ENCODE measurements at regions not wholly inside any gene's neighbourhood (a gene's known extent, or its start where the extent isn't known, plus 50 kb on each side); places are given as distances from the start of the nearest gene placed in this dataset.

DNA sequence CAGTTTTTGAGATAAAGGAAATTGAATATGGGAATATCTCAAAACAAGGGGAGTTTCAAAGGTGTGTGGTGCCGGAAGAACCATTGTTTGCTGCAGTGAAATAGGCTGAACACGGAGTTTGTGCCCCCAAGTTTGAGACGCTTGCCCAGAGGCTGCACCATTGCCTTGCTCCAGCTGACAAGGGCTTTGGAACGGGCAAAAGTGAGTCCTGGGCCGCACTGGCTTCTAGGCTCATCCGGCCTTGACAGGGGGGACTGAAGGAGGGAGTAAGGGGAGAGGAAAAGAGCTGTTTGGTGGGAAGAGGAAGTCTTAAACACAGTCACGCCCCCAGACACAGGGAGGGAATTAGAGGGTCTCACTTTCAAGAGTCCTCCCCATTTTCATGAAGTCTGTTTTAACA lies 269.9 kb downstream of the FAM43A start (continued):
- TF ChIP-seq, protein P1, sequence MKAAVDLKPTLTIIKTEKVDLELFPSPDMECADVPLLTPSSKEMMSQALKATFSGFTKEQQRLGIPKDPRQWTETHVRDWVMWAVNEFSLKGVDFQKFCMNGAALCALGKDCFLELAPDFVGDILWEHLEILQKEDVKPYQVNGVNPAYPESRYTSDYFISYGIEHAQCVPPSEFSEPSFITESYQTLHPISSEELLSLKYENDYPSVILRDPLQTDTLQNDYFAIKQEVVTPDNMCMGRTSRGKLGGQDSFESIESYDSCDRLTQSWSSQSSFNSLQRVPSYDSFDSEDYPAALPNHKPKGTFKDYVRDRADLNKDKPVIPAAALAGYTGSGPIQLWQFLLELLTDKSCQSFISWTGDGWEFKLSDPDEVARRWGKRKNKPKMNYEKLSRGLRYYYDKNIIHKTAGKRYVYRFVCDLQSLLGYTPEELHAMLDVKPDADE (IDR thresholded peaks at IDR 0.05): no peak

DNA sequence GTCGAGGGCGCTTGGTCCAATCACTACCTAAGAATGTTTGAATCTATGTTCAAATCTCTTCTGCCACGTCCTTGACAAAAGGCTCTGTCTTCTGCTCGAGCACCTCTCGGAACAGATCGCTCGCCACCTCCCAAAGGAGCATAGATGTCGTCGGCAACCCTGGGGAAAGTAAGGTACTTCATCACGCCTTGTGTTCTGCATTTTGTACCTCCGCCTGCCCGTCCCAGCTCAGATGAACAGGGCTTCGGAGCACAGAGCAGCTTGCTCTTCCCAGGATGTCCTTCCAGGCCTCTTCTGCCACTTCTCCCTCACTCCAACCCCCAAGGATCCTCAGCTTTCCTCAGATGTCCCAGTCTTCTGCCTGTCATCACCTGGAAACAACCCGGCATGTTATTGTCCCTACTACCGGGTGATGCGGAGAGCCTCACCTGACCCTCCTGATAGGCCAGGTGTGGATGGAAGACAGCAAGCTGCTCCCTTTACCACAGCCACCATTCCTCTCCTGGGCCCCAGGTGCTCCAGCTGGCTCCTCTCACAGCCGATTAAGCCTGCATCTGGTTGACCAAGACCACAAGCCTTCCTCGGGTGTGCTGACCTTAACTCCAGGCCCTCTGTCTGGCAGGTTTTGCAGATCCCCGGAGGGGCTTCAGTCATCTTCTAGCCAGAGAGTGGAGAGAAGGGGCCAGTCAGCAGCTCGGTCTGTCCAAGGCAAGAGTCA lies 270.5 kb downstream of the FAM43A start:
- ATAC-seq (no peak), DNase-seq (ENCODE audit: low spot score) (no peak)
- no peaks in the 10 kb centered on the region; the same call in 2 of the 3 replicates for H3K9me3 Mint-ChIP-seq
- H3K4me3 Mint-ChIP-seq: no peak overlapping the region
- Histone ChIP-seq H3K9me2 (ENCODE audit: insufficient read depth) (no peaks in the 10 kb centered on the region), H3K36me3 (ENCODE audit: insufficient read depth) (no peaks in the 10 kb centered on the region), H2AFZ (no peak overlapping the region), H3K4me2 (no peak overlapping the region), H4K20me1 (replicated peaks; ENCODE audit: insufficient read depth) (no peaks in the 10 kb centered on the region), H3K4me1 (ENCODE audit: insufficient read depth) (peaks cover 9% of the 10 kb centered on the region), H3K27ac (ENCODE audit: low read depth) (no peak overlapping the region), H3K79me2 (replicated peaks; ENCODE audit: insufficient read depth) (no peaks in the 10 kb centered on the region), H3K4me3 (no peak overlapping the region), H3K27me3 (ENCODE audit: insufficient read depth) (no peaks in the 10 kb centered on the region), H3F3A (replicated peaks; ENCODE audit: low read depth) (no peaks in the 10 kb centered on the region)
- no peak overlapping the region for H3K27ac Mint-ChIP-seq
- TF ChIP-seq, protein P2, sequence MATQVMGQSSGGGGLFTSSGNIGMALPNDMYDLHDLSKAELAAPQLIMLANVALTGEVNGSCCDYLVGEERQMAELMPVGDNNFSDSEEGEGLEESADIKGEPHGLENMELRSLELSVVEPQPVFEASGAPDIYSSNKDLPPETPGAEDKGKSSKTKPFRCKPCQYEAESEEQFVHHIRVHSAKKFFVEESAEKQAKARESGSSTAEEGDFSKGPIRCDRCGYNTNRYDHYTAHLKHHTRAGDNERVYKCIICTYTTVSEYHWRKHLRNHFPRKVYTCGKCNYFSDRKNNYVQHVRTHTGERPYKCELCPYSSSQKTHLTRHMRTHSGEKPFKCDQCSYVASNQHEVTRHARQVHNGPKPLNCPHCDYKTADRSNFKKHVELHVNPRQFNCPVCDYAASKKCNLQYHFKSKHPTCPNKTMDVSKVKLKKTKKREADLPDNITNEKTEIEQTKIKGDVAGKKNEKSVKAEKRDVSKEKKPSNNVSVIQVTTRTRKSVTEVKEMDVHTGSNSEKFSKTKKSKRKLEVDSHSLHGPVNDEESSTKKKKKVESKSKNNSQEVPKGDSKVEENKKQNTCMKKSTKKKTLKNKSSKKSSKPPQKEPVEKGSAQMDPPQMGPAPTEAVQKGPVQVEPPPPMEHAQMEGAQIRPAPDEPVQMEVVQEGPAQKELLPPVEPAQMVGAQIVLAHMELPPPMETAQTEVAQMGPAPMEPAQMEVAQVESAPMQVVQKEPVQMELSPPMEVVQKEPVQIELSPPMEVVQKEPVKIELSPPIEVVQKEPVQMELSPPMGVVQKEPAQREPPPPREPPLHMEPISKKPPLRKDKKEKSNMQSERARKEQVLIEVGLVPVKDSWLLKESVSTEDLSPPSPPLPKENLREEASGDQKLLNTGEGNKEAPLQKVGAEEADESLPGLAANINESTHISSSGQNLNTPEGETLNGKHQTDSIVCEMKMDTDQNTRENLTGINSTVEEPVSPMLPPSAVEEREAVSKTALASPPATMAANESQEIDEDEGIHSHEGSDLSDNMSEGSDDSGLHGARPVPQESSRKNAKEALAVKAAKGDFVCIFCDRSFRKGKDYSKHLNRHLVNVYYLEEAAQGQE (IDR thresholded peaks at IDR 0.05; ENCODE audit: unreplicated experiment): no peak
- no peak for TF ChIP-seq ZNF114 (CRISPR knock-in tag; IDR thresholded peaks at IDR 0.05)
- no peak for TF ChIP-seq CREB1 (CRISPR knock-in tag; IDR thresholded peaks at IDR 0.05; ENCODE audit: low read depth)
- no peak for TF ChIP-seq STAT1 (IDR thresholded peaks at IDR 0.05; ENCODE audit: unreplicated experiment)
- TF ChIP-seq POLR2AphosphoS5 (IDR thresholded peaks at IDR 0.05; ENCODE audit: low read depth): no peak
- H3K4me1 Mint-ChIP-seq: peaks cover 10% of the 10 kb centered on the region
- peaks cover 10% of the 10 kb centered on the region for H3K27me3 Mint-ChIP-seq (ENCODE audit: insufficient read depth, low read depth, poor library complexity)
- no peaks in the 10 kb centered on the region for H3K36me3 Mint-ChIP-seq (ENCODE audit: low read depth)

DNA sequence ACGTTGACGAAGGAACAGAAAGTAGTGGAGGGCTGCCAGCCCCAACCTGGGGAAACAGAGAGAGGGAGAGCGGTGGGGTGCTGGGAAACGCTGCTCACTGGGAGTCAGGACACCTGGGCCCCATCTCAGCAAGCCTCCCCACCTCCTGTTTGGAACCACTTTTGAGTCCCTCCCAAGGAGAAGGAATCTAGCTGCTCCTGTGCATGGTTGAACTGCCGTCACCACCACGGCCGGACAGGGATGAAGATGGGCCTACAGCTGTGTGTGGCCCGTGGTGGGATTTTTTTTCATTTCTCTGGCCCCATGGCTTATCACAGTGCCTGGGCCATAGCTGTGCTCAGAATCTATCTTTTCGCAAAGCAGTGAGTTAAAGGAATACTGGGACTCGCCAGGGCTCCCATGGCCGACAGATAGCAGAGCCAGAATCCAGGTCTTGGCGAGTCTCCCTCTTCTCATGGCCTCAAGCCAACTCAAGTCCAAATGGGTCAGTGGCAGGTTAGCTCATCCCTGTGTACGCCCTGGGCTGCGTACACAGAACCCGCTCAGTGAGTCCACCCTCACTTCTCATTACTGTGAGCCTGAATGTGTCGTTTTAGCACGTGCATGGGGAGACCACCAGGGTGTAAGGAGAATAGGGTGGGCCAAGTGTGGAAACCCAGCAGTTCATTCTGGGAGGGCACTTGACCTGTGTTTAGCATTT lies 271.2 kb downstream of the FAM43A start:
- no peak overlapping the region for H3K4me3 Mint-ChIP-seq
- no peaks in the 10 kb centered on the region for H3K27me3 ChIP-seq (ENCODE audit: insufficient read depth)
- H3K79me2 ChIP-seq (replicated peaks; ENCODE audit: insufficient read depth): no peaks in the 10 kb centered on the region
- H3K9me2 ChIP-seq (ENCODE audit: insufficient read depth): no peaks in the 10 kb centered on the region
- ATAC-seq (no peak), DNase-seq (ENCODE audit: low spot score) (no peak)
- no peaks in the 10 kb centered on the region for H3K36me3 Mint-ChIP-seq (ENCODE audit: low read depth)
- no peak overlapping the region for H3K4me3 ChIP-seq
- peaks cover 10% of the 10 kb centered on the region for H3K4me1 Mint-ChIP-seq
- H3F3A ChIP-seq (replicated peaks; ENCODE audit: low read depth): no peaks in the 10 kb centered on the region
- H3K36me3 ChIP-seq (ENCODE audit: insufficient read depth): no peaks in the 10 kb centered on the region
- H3K27ac Mint-ChIP-seq: no peak overlapping the region
- H4K20me1 ChIP-seq (replicated peaks; ENCODE audit: insufficient read depth): no peaks in the 10 kb centered on the region
- H3K27ac ChIP-seq (ENCODE audit: low read depth): no peak overlapping the region
- H3K27me3 Mint-ChIP-seq (ENCODE audit: insufficient read depth, low read depth, poor library complexity): peaks cover 10% of the 10 kb centered on the region
- H3K4me2 ChIP-seq: no peak overlapping the region
- H2AFZ ChIP-seq: no peak overlapping the region
- H3K9me3 Mint-ChIP-seq: no peaks in the 10 kb centered on the region
- H3K4me1 ChIP-seq (ENCODE audit: insufficient read depth): peaks cover 9% of the 10 kb centered on the region
- no peak for TF ChIP-seq NANOG (IDR thresholded peaks at IDR 0.05; ENCODE audit: borderline replicate concordance)
- TF ChIP-seq, protein P3, sequence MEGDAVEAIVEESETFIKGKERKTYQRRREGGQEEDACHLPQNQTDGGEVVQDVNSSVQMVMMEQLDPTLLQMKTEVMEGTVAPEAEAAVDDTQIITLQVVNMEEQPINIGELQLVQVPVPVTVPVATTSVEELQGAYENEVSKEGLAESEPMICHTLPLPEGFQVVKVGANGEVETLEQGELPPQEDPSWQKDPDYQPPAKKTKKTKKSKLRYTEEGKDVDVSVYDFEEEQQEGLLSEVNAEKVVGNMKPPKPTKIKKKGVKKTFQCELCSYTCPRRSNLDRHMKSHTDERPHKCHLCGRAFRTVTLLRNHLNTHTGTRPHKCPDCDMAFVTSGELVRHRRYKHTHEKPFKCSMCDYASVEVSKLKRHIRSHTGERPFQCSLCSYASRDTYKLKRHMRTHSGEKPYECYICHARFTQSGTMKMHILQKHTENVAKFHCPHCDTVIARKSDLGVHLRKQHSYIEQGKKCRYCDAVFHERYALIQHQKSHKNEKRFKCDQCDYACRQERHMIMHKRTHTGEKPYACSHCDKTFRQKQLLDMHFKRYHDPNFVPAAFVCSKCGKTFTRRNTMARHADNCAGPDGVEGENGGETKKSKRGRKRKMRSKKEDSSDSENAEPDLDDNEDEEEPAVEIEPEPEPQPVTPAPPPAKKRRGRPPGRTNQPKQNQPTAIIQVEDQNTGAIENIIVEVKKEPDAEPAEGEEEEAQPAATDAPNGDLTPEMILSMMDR (conservative IDR thresholded peaks at IDR 0.05; ENCODE audit: low read depth in 2 of 2): no peak
- TF ChIP-seq STAT1 (IDR thresholded peaks at IDR 0.05; ENCODE audit: unreplicated experiment): no peak
- no peak for TF ChIP-seq POLR2AphosphoS5 (IDR thresholded peaks at IDR 0.05; ENCODE audit: low read depth)

Data from GM23338 (cell line).